ENCODE measurements at regions not wholly inside any gene's neighbourhood (a gene's known extent, or its start where the extent isn't known, plus 50 kb on each side); places are given as distances from the start of the nearest gene placed in this dataset.

- H2BK20ac ChIP-seq (ENCODE audit: low read depth, low read length): no peak overlapping the region
- no peak overlapping the region for H2AK5ac ChIP-seq (ENCODE audit: low read depth, low read length)
- 0 out of 2 replicates have a peak, but pooled peaks cover 2% of the 10 kb centered on the region for H3K27me3 ChIP-seq (ENCODE audit: control insufficient read depth, insufficient read depth, low read length)
- H3K14ac ChIP-seq (replicated peaks; ENCODE audit: low read depth, low read length): no peak overlapping the region
- no peak overlapping the region for H4K8ac ChIP-seq (ENCODE audit: low read depth in 2 of 2, low read length in 2 of 2)
- no peaks in the 10 kb centered on the region for H3K79me1 ChIP-seq (ENCODE audit: low read depth in 1 of 2, low read length in 2 of 2)
- H3K4me2 ChIP-seq (ENCODE audit: low read depth, low read length): no peak overlapping the region
- H2BK15ac ChIP-seq (ENCODE audit: low read depth, low read length): no peak overlapping the region
- dilution Hi-C loops (cut with HindIII; ENCODE audit: low sequenced_read_pairs, unreplicated experiment) (no loop called here), in situ Hi-C loops (cut with MboI; ENCODE audit: low sequenced_read_pairs) (no loop called here), intact Hi-C loops (cut with micrococcal nuclease) (loop anchor here (10.0 kb wide), 1 partner anchor 995 kb away; no protein-coding TSS in a partner anchor)
- no peak overlapping the region for H3K27ac ChIP-seq (ENCODE audit: insufficient read depth, low read length)
- H3K9ac ChIP-seq (ENCODE audit: low read depth, low read length): no peak overlapping the region
- H3K36me3 ChIP-seq (ENCODE audit: control insufficient read depth, insufficient read depth, low read length): no peaks in the 10 kb centered on the region
- ATAC-seq (ENCODE audit: low read depth): no peak
- 0 out of 2 replicates have a peak, but pooled peaks cover 4% of the 10 kb centered on the region for H3K9me3 ChIP-seq (ENCODE audit: control insufficient read depth, insufficient read depth, low read length)
- H2BK5ac ChIP-seq (ENCODE audit: low read depth, low read length, poor library complexity, severe bottlenecking): no peak overlapping the region
- no CpG with 5 or more reads among the region's 1 CpG for WGBS, 2 experiments (ENCODE audit: extremely low coverage in 2 of 2, insufficient read length in 1 of 2)
- no peak overlapping the region for H3K4ac ChIP-seq (ENCODE audit: low read depth, low read length)
- H3K4me1 ChIP-seq (ENCODE audit: control insufficient read depth, insufficient read depth, low read length): no peaks in the 10 kb centered on the region
- H2BK120ac ChIP-seq (ENCODE audit: low read depth, low read length): no peak overlapping the region
- no peaks in the 10 kb centered on the region for H3K9me1 ChIP-seq (ENCODE audit: insufficient read depth, low read length)
- no peak overlapping the region for H3K23ac ChIP-seq (ENCODE audit: low read depth, low read length)
- no peak for DNase-seq
- no peaks in the 10 kb centered on the region for H4K20me1 ChIP-seq (ENCODE audit: insufficient read depth, low read length)
- no peak overlapping the region for H4K91ac ChIP-seq (ENCODE audit: insufficient read depth, low read depth, low read length)
- H4K5ac ChIP-seq (ENCODE audit: low read depth, low read length): no peak overlapping the region
- no peak overlapping the region for H2AFZ ChIP-seq (replicated peaks; ENCODE audit: low read length, poor library complexity)
- no peak overlapping the region for H3K56ac ChIP-seq (ENCODE audit: extremely low read depth, insufficient read depth, low read length)
- no peak overlapping the region for H2AK9ac ChIP-seq (replicated peaks; ENCODE audit: low read depth, low read length, poor library complexity)
- ChIA-PET CTCF (interaction anchor here (1.6 kb wide), 1 partner anchor 8 kb away, joined by 3 read pairs; no protein-coding TSS in a partner anchor), POLR2A (ENCODE audit: unreplicated experiment) (no interaction called here)
- TF ChIP-seq MAFK (IDR thresholded peaks at IDR 0.05; ENCODE audit: low read depth, low read length): no peak
- TF ChIP-seq NFE2L2 (IDR thresholded peaks at IDR 0.05; ENCODE audit: low read depth, low read length): no peak
- no peak for TF ChIP-seq USF2 (IDR thresholded peaks at IDR 0.05; ENCODE audit: low read depth, low read length)
- no peak for TF ChIP-seq ELK1 (IDR thresholded peaks at IDR 0.05; ENCODE audit: borderline replicate concordance, low read depth, low read length)
- TF ChIP-seq RAD21 (IDR thresholded peaks at IDR 0.05; ENCODE audit: low read length): no peak
- TF ChIP-seq FOS (IDR thresholded peaks at IDR 0.05; ENCODE audit: low read depth, low read length): no peak
- TF ChIP-seq CTCF (conservative IDR thresholded peaks at IDR 0.05; ENCODE audit: low read depth, low read length): no peak
- no peak for TF ChIP-seq BHLHE40 (IDR thresholded peaks at IDR 0.05; ENCODE audit: low read depth, low read length)
- TF ChIP-seq RCOR1 (IDR thresholded peaks at IDR 0.05; ENCODE audit: insufficient replicate concordance, low read length): no peak
- TF ChIP-seq SMC3 (IDR thresholded peaks at IDR 0.05; ENCODE audit: low read depth, low read length): no peak
- no peak overlapping the region for H3K18ac ChIP-seq (ENCODE audit: low read depth, low read length)
- no peak overlapping the region for H3K4me3 ChIP-seq (ENCODE audit: insufficient read depth, low read depth, low read length)
- no TSS peak for BruUV-seq (replicated peaks)
These were observed 85.6 kb downstream of the OR13A1 start for GRCh38 chr10:45229823-45230222.
